HEK293T (cell line): ENCODE measurements at regions not wholly inside any gene's neighbourhood (a gene's known extent, or its start where the extent isn't known, plus 50 kb on each side); places are given as distances from the start of the nearest gene placed in this dataset.

Experiments used
- BHLHE40 ChIP-seq: fragments of 450-650 bp; IDR thresholded peaks from 2 replicates; pipeline ENCODE4 v1.6.1; 2016; ENCODE audit warnings: mild to moderate bottlenecking, moderate library complexity, borderline replicate concordance
- CTBP1 ChIP-seq: fragments of 450-650 bp; IDR thresholded peaks from 2 replicates; pipeline ENCODE4 v1.6.1; 2016; ENCODE audit warnings: borderline replicate concordance
- ELF4 ChIP-seq: fragments of 450-650 bp; IDR thresholded peaks from 2 replicates; pipeline ENCODE4 v1.6.1; 2017; ENCODE audit warnings: antibody characterized with exemption
- FOXA1 ChIP-seq: fragments of 450-650 bp; IDR thresholded peaks from 2 replicates; pipeline ENCODE4 v1.6.1; 2016; ENCODE audit warnings: mild to moderate bottlenecking
- FOXK2 ChIP-seq: fragments of 450-650 bp; IDR thresholded peaks from 2 replicates; pipeline ENCODE4 v1.6.1; 2016; ENCODE audit warnings: mild to moderate bottlenecking
- FOXM1 ChIP-seq: fragments of 450-650 bp; IDR thresholded peaks from 2 replicates; pipeline ENCODE4 v1.6.1; 2017; ENCODE audit warnings: mild to moderate bottlenecking, borderline replicate concordance
- HDGF ChIP-seq: fragments of 450-650 bp; IDR thresholded peaks from 2 replicates; pipeline ENCODE4 v1.6.1; 2017; ENCODE audit warnings: antibody characterized with exemption, borderline replicate concordance
- L3MBTL2 ChIP-seq: fragments of 450-650 bp; conservative IDR thresholded peaks from 2 replicates; pipeline ENCODE4 v1.6.1; 2016; ENCODE audit warnings: mild to moderate bottlenecking
- LEF1 ChIP-seq: fragments of 450-650 bp; IDR thresholded peaks from 2 replicates; pipeline ENCODE4 v1.6.1; 2017; ENCODE audit warnings: mild to moderate bottlenecking, borderline replicate concordance
- PKNOX1 ChIP-seq: fragments of 450-650 bp; IDR thresholded peaks from 2 replicates; pipeline ENCODE4 v1.6.1; 2016
- SP1 ChIP-seq: fragments of 450-650 bp; IDR thresholded peaks from 2 replicates; pipeline ENCODE4 v1.6.1; 2017
- SUZ12 ChIP-seq: fragments of 450-650 bp; IDR thresholded peaks from 2 replicates; pipeline ENCODE4 v1.6.1; 2016; ENCODE audit warnings: mild to moderate bottlenecking
- TARDBP ChIP-seq: fragments of 450-650 bp; IDR thresholded peaks from 2 replicates; pipeline ENCODE4 v1.6.1; 2016
- ZNF384 ChIP-seq: fragments of 450-650 bp; IDR thresholded peaks from 2 replicates; pipeline ENCODE4 v1.6.1; 2016

GRCh38 chr5:124528838-124529237 is 217.6 kb downstream of the ZNF608 start:
- no peak for TF ChIP-seq FOXK2
- TF ChIP-seq SUZ12: no peak
- no peak for TF ChIP-seq L3MBTL2
- no peak for TF ChIP-seq SP1
- TF ChIP-seq HDGF: no peak
- TF ChIP-seq BHLHE40: no peak
- TF ChIP-seq TARDBP: no peak
- no peak for TF ChIP-seq ELF4
- no peak for TF ChIP-seq ZNF384
- no peak for TF ChIP-seq FOXM1
- TF ChIP-seq FOXA1: no peak
- TF ChIP-seq LEF1: no peak
- TF ChIP-seq CTBP1: no peak
- no peak for TF ChIP-seq PKNOX1
